WTC11 (cell line): ENCODE measurements at regions not wholly inside any gene's neighbourhood (a gene's known extent, or its start where the extent isn't known, plus 50 kb on each side); places are given as distances from the start of the nearest gene placed in this dataset.

Experiments
- ATAC-seq: fragments of 200-7000 bp; cut with Tn5 transposase; 2 replicates; pipeline ENCODE4 v1.10.0; 2021; ENCODE audit warnings: mild to moderate bottlenecking, moderate library complexity
- CTCF ChIA-PET: fragments of 300-600 bp; sonication (Branson Sonifier 250); formaldehyde crosslinking; loops from one replicate; lab custom pipeline; 2021; ENCODE audit warnings: antibody characterized with exemption; lab: Charles Lee
- POLR2A ChIA-PET: fragments of 350-600 bp; sonication (Branson Sonifier 250); formaldehyde crosslinking; loops from one replicate; lab custom pipeline; 2021; ENCODE audit warnings: antibody characterized with exemption; lab: Charles Lee
- DNase-seq: peaks from one replicate; pipeline ENCODE4 v3.0.0; 2021; ENCODE audit warnings: low spot score
- H3K27ac Mint-ChIP-seq: 2 replicates; pipeline ENCODE4 v1.8.0; 2021; ENCODE audit warnings: mixed read lengths
- H3K27me3 Mint-ChIP-seq: 2 replicates; pipeline ENCODE4 v1.8.0; 2021; ENCODE audit warnings: low read depth, mild to moderate bottlenecking, moderate library complexity, mixed read lengths
- H3K36me3 Mint-ChIP-seq: 2 replicates; pipeline ENCODE4 v1.8.0; 2021; ENCODE audit warnings: mixed read lengths
- H3K4me1 Mint-ChIP-seq: 2 replicates; pipeline ENCODE4 v1.8.0; 2022; ENCODE audit warnings: mixed read lengths
- H3K4me3 Mint-ChIP-seq: 2 replicates; pipeline ENCODE4 v1.8.0; 2021; ENCODE audit warnings: mild to moderate bottlenecking, moderate library complexity, mixed read lengths
- H3K9me3 Mint-ChIP-seq: 2 replicates; pipeline ENCODE4 v1.8.0; 2021; ENCODE audit warnings: mixed read lengths
- CBFB ChIP-seq: sonication (generic); formaldehyde crosslinking; IDR thresholded peaks from 2 replicates; pipeline ENCODE4 v1.8.1; 2022; ENCODE audit warnings: mild to moderate bottlenecking, low read depth, missing genetic modification reagents
- ELF4 ChIP-seq: sonication (generic); formaldehyde crosslinking; IDR thresholded peaks from 2 replicates; pipeline ENCODE4 v1.8.1; 2022; ENCODE audit warnings: low read depth, mild to moderate bottlenecking, moderate library complexity, missing genetic modification reagents
- FOXP1 ChIP-seq: sonication (generic); formaldehyde crosslinking; IDR thresholded peaks from 2 replicates; pipeline ENCODE4 v1.8.0; 2022; ENCODE audit warnings: missing genetic modification reagents, mild to moderate bottlenecking, moderate library complexity, borderline replicate concordance
- GRHL2 ChIP-seq: fragments of 250-450 bp; sonication (Bioruptor Pico); IDR thresholded peaks from 2 replicates; pipeline ENCODE4 v1.8.0; 2022; ENCODE audit warnings: mild to moderate bottlenecking, moderate library complexity; ENCODE audit not compliant: insufficient replicate concordance, severe bottlenecking
- GTF2I ChIP-seq: fragments of 250-450 bp; sonication (Bioruptor Pico); conservative IDR thresholded peaks from 2 replicates; pipeline ENCODE4 v1.4.0; 2021; ENCODE audit warnings: mild to moderate bottlenecking
- HMGA2 ChIP-seq: fragments of 250-450 bp; sonication (Bioruptor Pico); IDR thresholded peaks from 2 replicates; pipeline ENCODE4 v1.4.0; 2021; ENCODE audit warnings: mild to moderate bottlenecking, moderate library complexity
- IRF2 ChIP-seq: sonication (generic); formaldehyde crosslinking; IDR thresholded peaks from 2 replicates; pipeline ENCODE4 v1.8.0; 2022; ENCODE audit warnings: low read depth, missing genetic modification reagents, borderline replicate concordance
- NFE2L1 ChIP-seq: sonication (generic); formaldehyde crosslinking; IDR thresholded peaks from 2 replicates; pipeline ENCODE4 v1.8.1; 2023; ENCODE audit warnings: missing genetic modification reagents
- NR1H2 ChIP-seq: sonication (generic); formaldehyde crosslinking; IDR thresholded peaks from 2 replicates; pipeline ENCODE4 v1.9.0; 2021; ENCODE audit warnings: mild to moderate bottlenecking, moderate library complexity, missing genetic modification reagents
- SMAD3 ChIP-seq: sonication (generic); formaldehyde crosslinking; IDR thresholded peaks from 2 replicates; pipeline ENCODE4 v1.8.0; 2022; ENCODE audit warnings: missing genetic modification reagents, mild to moderate bottlenecking, borderline replicate concordance
- SMAD4 ChIP-seq: sonication (generic); formaldehyde crosslinking; IDR thresholded peaks from 2 replicates; pipeline ENCODE4 v1.8.0; 2022; ENCODE audit warnings: mild to moderate bottlenecking, missing genetic modification reagents
- TEAD1 ChIP-seq: sonication (generic); formaldehyde crosslinking; IDR thresholded peaks from 2 replicates; pipeline ENCODE4 v1.8.0; 2022; ENCODE audit warnings: mild to moderate bottlenecking, missing genetic modification reagents
- TF ChIP-seq, protein P1 (sequence below): sonication (generic); formaldehyde crosslinking; IDR thresholded peaks from 2 replicates; pipeline ENCODE4 v1.8.1; 2023; ENCODE audit warnings: mild to moderate bottlenecking, missing genetic modification reagents
- TF ChIP-seq, protein P2 (sequence below): fragments of 250-450 bp; sonication (Bioruptor Pico); IDR thresholded peaks from 2 replicates; pipeline ENCODE4 v1.9.0; 2021; ENCODE audit warnings: mild to moderate bottlenecking
- TF ChIP-seq, protein P3 (sequence below): sonication (generic); formaldehyde crosslinking; IDR thresholded peaks from 2 replicates; pipeline ENCODE4 v1.8.1; 2023; ENCODE audit warnings: mild to moderate bottlenecking, missing genetic modification reagents, moderate library complexity
- TF ChIP-seq, protein P4 (sequence below): sonication (generic); formaldehyde crosslinking; IDR thresholded peaks from 2 replicates; pipeline ENCODE4 v1.8.1; 2023; ENCODE audit warnings: mild to moderate bottlenecking, missing genetic modification reagents, moderate library complexity

DNA sequence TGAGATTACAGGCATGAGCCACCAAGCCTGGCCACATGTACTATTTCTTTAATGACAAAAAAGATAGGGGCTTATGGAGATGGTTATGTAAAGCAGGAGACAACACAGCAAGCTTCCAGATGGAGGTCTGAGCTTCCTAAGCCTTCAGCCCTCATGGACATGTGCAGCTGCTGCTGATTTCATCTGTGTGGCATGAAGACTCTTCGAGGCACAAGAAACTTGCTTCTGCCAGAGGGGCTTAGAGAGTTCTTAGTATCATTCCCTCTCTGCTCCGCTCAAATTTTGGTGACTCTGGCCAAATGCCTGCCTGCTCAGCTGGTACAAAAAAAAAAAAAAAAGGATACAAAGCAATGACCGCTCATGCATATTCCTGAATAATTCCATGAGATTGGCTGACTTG is 552.5 kb downstream of the TYW1 start (continued):
- TF ChIP-seq, protein P1, sequence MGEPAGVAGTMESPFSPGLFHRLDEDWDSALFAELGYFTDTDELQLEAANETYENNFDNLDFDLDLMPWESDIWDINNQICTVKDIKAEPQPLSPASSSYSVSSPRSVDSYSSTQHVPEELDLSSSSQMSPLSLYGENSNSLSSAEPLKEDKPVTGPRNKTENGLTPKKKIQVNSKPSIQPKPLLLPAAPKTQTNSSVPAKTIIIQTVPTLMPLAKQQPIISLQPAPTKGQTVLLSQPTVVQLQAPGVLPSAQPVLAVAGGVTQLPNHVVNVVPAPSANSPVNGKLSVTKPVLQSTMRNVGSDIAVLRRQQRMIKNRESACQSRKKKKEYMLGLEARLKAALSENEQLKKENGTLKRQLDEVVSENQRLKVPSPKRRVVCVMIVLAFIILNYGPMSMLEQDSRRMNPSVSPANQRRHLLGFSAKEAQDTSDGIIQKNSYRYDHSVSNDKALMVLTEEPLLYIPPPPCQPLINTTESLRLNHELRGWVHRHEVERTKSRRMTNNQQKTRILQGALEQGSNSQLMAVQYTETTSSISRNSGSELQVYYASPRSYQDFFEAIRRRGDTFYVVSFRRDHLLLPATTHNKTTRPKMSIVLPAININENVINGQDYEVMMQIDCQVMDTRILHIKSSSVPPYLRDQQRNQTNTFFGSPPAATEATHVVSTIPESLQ (CRISPR knock-in tag), result no peak
- TF ChIP-seq FOXP1 (CRISPR knock-in tag), result no peak
- TF ChIP-seq, protein P2, sequence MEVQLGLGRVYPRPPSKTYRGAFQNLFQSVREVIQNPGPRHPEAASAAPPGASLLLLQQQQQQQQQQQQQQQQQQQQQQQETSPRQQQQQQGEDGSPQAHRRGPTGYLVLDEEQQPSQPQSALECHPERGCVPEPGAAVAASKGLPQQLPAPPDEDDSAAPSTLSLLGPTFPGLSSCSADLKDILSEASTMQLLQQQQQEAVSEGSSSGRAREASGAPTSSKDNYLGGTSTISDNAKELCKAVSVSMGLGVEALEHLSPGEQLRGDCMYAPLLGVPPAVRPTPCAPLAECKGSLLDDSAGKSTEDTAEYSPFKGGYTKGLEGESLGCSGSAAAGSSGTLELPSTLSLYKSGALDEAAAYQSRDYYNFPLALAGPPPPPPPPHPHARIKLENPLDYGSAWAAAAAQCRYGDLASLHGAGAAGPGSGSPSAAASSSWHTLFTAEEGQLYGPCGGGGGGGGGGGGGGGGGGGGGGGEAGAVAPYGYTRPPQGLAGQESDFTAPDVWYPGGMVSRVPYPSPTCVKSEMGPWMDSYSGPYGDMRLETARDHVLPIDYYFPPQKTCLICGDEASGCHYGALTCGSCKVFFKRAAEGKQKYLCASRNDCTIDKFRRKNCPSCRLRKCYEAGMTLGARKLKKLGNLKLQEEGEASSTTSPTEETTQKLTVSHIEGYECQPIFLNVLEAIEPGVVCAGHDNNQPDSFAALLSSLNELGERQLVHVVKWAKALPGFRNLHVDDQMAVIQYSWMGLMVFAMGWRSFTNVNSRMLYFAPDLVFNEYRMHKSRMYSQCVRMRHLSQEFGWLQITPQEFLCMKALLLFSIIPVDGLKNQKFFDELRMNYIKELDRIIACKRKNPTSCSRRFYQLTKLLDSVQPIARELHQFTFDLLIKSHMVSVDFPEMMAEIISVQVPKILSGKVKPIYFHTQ (CRISPR knock-in tag), result no peak

DNA sequence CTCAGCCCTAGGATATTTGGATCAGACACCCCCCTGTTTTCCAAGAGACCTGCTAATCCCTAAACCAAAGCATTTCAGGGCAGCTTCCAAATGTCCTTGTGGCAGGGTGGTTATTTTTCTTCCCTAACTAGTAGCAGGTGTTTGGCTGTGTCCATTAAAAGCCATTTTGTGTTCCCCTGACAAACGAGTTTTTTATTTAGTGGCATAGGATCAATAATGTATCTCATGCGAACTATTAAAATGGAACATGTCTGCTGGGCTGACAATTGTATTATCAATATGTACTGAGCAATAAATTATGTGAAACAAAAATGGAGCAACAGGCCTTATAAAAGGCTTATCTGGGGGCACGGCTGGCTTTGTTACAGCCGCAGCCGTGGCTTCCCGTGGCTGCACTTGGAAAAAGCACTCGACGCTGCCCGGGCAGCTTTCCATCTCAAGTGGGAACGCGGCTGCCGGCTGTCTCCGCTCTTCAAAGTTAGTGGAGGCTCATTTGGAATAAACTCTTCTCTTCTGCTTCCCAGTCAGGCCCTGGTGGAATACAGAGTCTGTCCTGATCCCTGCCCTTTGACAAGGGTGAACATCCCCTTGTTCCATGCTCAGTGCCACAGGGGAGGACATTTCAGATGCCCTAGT is 554.3 kb downstream of the TYW1 start:
- CTCF ChIA-PET, result no interaction called here
- no peak for DNase-seq
- TF ChIP-seq NFE2L1 (CRISPR knock-in tag), result no peak
- TF ChIP-seq GRHL2 (CRISPR knock-in tag), result no peak
- no peak for TF ChIP-seq GTF2I (CRISPR knock-in tag)
- no peak for TF ChIP-seq IRF2 (CRISPR knock-in tag)
- TF ChIP-seq CBFB, result no peak
- TF ChIP-seq, protein P3, sequence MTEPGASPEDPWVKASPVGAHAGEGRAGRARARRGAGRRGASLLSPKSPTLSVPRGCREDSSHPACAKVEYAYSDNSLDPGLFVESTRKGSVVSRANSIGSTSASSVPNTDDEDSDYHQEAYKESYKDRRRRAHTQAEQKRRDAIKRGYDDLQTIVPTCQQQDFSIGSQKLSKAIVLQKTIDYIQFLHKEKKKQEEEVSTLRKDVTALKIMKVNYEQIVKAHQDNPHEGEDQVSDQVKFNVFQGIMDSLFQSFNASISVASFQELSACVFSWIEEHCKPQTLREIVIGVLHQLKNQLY (CRISPR knock-in tag), result no peak
- no peak for TF ChIP-seq TEAD1 (CRISPR knock-in tag)
- no peak for ATAC-seq
- no peaks in the 10 kb centered on the region for H3K36me3 Mint-ChIP-seq
- no peaks in the 10 kb centered on the region for H3K4me1 Mint-ChIP-seq
- H3K9me3 Mint-ChIP-seq, result peaks cover 27% of the 10 kb centered on the region
- no peak overlapping the region for H3K27ac Mint-ChIP-seq
- H3K27me3 Mint-ChIP-seq, result peaks cover 4% of the 10 kb centered on the region
- POLR2A ChIA-PET, result interaction anchor here (0.7 kb wide), 1 partner anchor 27 kb away, joined by 3 read pairs; no protein-coding TSS in a partner anchor
- no peak overlapping the region for H3K4me3 Mint-ChIP-seq

DNA sequence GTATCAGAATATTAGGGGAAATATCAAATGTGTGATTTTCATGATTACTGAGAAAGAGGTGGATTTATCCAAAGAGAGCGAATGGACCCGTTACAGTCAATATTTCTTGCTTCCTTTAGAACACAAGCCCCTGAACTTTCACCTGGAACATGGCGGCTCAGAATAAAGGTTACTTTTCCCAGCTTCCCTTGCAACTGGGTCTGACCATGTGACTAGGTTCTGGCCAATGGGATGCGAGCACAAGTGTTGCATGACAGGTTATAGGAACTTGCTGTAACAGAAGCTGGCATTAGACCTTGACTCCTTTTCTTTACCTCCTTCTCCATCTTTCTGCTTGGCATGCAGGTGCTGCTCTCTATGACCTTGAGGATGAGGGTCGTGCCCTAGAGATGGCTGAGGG is 556.1 kb downstream of the TYW1 start:
- Mint-ChIP-seq H3K27ac (no peak overlapping the region), H3K36me3 (no peaks in the 10 kb centered on the region)
- DNase-seq, result no peak
- TF ChIP-seq, protein P4, sequence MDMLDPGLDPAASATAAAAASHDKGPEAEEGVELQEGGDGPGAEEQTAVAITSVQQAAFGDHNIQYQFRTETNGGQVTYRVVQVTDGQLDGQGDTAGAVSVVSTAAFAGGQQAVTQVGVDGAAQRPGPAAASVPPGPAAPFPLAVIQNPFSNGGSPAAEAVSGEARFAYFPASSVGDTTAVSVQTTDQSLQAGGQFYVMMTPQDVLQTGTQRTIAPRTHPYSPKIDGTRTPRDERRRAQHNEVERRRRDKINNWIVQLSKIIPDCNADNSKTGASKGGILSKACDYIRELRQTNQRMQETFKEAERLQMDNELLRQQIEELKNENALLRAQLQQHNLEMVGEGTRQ (CRISPR knock-in tag), result 0 out of 2 replicates have a peak, but pooled peaks have one; percentile 25
- no peak for TF ChIP-seq HMGA2
- TF ChIP-seq, all 79 proteins: peak for 1
- ATAC-seq, result no peak
- no peaks in the 10 kb centered on the region for H3K4me1 Mint-ChIP-seq
- peaks cover 21% of the 10 kb centered on the region for H3K9me3 Mint-ChIP-seq
- no peak overlapping the region for H3K4me3 Mint-ChIP-seq
- ChIA-PET CTCF (interaction anchor here (1.2 kb wide), 1 partner anchor 72 kb away, joined by 3 read pairs; no protein-coding TSS in a partner anchor), POLR2A (no interaction called here)
- H3K27me3 Mint-ChIP-seq, result peaks cover 4% of the 10 kb centered on the region

DNA sequence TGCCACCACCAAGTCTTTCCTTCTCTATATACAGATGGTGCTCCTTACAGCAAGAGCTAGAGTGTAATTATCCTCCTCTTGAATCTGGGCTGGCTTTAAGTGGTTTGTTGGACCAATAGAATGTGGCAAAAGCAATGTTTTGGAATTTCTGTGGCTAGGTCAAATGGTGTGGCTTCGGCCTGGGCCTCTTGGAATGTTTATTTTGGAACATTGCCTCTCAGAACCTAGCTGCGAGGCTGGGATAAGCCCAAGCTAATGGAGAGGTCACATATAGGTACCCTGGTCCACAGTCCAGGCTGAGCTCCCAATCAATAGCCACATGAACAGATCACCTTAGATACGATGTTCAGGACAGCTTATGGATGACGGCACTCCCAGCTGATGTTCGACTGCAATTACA is 556.7 kb downstream of the TYW1 start:
- CTCF ChIA-PET, result interaction anchor here (1.2 kb wide), 1 partner anchor 72 kb away, joined by 3 read pairs; no protein-coding TSS in a partner anchor
- H3K27ac Mint-ChIP-seq, result no peak overlapping the region
- no peak for TF ChIP-seq SMAD3 (CRISPR knock-in tag)
- no peak for TF ChIP-seq ELF4
- TF ChIP-seq SMAD4 (CRISPR knock-in tag), result no peak
- TF ChIP-seq, protein P1 (CRISPR knock-in tag), result no peak
- TF ChIP-seq NR1H2 (CRISPR knock-in tag), result no peak
- H3K4me3 Mint-ChIP-seq, result no peak overlapping the region
- ATAC-seq, result no peak
- peaks cover 21% of the 10 kb centered on the region for H3K9me3 Mint-ChIP-seq
- no peaks in the 10 kb centered on the region for H3K36me3 Mint-ChIP-seq
- no peak for DNase-seq
- no peaks in the 10 kb centered on the region for H3K4me1 Mint-ChIP-seq
- peaks cover 4% of the 10 kb centered on the region for H3K27me3 Mint-ChIP-seq
- POLR2A ChIA-PET, result no interaction called here
